NCI-H82 (cell line): ENCODE measurements at regions not wholly inside any gene's neighbourhood (a gene's known extent, or its start where the extent isn't known, plus 50 kb on each side); places are given as distances from the start of the nearest gene placed in this dataset.

Experiments used
- DNase-seq: peaks from one replicate; lab custom pipeline; 2025; lab: John Stamatoyannopoulos, UW

- DNase-seq, result no peak
Observed at GRCh38 chr10:128528781-128529180, 402.6 kb upstream of the MKI67 start.

GRCh38 chr10:128529225-128529624 lies 403.0 kb upstream of the MKI67 start:
- DNase-seq, result no peak

- DNase-seq, result no peak
Observed at GRCh38 chr10:128530301-128530700, 404.1 kb upstream of the MKI67 start.

GRCh38 chr10:128530946-128531345 lies 404.7 kb upstream of the MKI67 start:
- no peak for DNase-seq

GRCh38 chr10:128534686-128535085 lies 408.5 kb upstream of the MKI67 start:
- no peak for DNase-seq

DNA sequence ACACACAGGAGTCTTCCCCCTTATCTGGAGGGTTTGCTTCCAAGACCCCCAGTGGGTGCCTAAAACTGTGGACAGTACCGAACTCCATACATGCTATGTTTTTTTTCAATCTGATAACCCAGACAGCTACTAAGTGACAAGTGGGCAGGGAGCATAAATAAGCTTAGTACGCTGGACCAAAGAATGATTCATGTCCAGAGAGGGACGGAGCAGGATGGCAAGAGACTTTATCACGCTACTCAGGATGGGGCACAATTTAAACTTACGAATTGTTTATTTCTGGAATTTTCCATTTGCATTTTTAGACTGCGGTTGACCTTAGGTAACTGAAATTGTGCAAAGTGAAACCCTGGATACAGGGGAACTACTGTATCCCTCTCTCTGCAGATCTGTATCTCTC lies 410.0 kb upstream of the MKI67 start:
- DNase-seq, result no peak

DNA sequence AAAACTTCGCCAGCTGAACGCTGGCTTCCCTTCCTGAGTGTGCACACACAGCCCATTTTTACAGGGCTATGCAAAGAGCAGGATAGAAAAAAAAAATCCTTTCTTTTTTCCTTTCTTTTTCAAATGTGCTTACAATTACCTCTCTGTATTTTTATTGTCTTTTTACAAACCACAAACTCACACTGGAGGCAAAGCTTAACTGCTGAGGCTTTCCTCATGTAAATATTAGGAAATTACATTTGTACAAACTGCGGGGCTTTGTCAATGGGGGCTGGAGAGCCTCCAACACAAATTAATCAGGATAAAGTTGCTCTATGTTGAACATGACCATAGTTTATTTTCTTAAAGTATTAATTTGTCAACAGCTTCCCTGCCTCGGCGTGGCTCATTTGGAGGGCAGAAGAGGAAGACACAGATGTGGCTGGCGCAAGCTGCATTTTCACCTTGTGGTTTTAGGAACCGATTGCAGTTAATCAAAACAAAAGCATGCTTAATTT lies 411.7 kb upstream of the MKI67 start:
- no peak for DNase-seq

DNA sequence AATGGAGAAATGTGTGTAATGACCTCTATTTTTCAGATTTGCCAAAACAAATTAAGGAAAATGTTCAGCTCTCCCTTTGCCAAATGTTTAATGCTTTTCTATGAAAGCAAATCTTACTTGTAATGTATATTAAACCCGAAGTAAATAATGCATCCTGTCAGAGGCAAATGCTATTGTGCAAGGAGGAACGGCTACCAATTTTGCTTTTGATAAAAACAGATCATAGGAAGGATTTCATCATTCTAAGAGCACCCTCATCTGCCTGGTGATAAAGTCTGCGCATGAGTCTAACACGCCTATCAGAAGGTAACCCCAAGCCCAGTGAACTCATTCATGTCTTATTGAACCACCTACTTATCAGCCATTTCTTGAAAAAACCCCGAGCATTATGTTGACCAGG lies 412.4 kb upstream of the MKI67 start:
- no peak for DNase-seq

- DNase-seq, result no peak
Observed at GRCh38 chr10:128539510-128540127, 413.4 kb upstream of the MKI67 start.

DNA sequence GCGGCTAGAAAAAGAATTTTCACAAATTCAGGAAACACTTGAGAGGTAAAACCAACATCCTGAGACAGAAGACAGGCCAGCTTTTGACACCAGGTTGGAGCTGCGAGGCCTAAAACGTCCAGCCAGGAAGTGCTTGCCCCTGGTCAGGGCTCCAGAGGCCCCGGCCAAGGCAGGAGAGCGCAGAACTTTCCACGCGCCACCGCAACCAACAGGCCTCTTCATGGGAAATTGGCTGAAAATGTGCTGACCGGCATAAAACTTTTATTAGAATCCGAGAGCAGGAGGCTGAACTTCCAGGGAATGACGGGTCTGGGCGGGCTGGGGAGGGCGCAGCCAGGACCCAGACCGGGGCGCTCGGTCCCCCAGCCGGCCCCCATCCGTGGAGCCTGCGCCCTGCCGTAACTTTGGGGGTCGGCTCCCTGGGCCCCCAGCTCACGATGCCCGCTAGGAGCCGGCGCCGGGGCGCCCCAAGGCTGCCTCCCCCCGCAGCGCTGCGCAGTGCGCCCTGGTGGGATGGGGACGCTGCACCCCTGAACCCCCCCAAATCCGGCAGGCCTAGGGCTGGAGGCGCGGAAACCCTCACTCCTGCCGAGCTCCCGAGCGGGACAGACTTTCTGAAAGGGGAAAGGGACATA lies 414.0 kb upstream of the MKI67 start:
- no peak for DNase-seq

GRCh38 chr10:128540781-128541761 lies 414.8 kb upstream of the MKI67 start:
- DNase-seq, result no peak

DNA sequence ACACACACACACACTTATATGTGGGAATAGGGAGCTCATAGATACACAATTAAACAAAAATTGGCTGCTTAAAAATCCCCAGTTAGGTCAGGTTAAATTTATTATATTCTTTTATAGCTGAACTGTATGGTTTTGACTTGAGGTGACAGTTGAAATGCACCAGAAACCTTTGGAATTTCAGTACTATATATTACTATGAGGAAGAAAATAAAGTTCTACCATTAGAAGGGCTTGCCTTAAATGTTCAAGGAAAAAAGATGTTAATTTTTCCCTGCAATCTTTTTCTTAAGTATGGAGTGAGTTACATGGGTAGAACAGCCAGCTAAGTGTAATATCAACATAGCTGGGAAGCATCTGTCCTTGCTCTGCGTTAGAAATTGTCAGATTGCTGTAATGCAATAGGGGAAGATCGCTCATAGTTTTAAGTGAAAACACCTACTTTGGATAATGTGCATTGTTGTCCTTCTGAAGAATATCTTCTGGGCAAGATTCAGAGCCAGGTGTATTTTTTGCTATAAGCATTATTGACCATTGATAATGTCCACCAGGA lies 415.8 kb upstream of the MKI67 start:
- DNase-seq, result no peak

DNA sequence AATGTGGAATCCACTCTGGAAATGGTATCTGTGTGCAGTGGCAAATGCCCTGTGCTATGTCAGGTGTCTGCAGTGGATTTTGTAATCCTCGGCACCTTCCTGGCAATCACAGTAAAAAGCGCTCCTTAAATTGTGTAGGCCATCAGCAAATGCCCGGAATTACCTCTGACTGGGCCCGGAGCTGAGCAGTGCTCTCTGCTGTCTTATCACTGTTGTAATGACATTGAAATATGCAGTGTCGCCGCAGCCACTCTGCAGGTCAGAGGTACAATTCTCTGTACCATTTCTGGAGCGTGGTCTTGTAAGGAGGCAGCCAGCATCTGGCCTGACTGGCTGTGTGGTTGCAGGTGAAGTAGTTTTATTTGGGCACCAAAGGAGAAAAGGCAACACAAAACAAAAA lies 416.4 kb upstream of the MKI67 start:
- DNase-seq, result no peak

DNA sequence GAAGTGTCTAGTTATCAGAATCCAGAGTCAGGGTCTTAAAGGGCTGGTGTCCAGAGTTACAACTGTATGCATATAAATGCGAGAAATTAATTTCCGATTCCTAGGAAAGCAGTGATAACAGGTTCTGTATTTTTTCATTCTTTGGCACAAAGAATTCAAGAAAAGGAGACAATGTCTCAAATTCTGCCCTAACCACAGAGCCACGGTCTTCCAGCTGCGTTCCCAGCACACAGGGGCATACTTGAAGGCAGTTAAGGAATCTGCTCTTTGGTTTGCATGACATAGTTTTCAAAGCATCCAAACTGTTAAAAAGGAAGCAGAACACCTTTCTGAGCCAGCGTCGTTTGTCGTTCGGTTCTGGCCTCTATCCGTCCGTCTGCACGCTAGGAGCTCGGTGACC lies 416.9 kb upstream of the MKI67 start:
- no peak for DNase-seq

DNA sequence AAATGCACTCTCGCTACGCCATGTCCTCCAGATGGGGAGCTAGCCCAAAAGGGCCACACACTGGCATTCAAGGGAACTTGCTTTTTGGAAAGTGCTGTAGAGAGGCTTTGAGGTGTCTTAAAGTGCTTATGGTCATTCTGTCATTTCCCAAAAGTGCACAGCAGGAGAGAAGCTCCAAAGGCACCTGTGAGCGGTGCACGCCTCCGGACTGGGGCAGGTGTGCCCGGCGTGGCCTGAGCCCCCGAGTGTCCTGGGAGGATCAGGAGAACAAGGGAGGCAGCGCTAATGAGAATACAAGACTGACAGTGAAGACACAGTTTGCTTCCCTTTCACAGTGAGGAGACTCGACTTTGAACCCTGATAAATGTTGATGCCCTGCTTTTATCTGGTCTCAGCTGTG lies 419.0 kb upstream of the MKI67 start:
- DNase-seq, result no peak

- DNase-seq, result no peak
Observed at GRCh38 chr10:128546651-128547165, 420.5 kb upstream of the MKI67 start.

- no peak for DNase-seq
Observed at GRCh38 chr10:128549101-128549608, 422.9 kb upstream of the MKI67 start.

DNA sequence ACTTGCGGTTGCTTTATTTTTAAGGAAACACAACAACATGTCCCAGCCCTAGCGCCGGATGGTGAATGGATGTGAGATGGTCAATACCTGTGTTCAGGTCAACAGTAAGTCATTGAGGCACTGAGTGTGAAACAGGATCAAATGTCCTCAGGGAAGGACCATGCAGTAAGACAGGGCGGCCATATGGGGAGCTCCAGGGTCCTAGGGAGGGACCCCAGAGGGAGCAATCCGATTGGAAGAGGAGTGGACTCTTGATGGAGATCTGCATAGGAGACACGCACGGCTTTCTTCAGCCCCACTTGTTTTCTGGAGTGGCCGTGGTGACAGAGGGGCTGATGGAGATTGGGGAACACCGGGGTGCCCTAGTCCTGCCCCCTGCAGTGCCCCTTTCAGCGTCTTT lies 423.8 kb upstream of the MKI67 start:
- no peak for DNase-seq

- DNase-seq, result no peak
Observed at GRCh38 chr10:128551475-128551874, 425.3 kb upstream of the MKI67 start.

DNA sequence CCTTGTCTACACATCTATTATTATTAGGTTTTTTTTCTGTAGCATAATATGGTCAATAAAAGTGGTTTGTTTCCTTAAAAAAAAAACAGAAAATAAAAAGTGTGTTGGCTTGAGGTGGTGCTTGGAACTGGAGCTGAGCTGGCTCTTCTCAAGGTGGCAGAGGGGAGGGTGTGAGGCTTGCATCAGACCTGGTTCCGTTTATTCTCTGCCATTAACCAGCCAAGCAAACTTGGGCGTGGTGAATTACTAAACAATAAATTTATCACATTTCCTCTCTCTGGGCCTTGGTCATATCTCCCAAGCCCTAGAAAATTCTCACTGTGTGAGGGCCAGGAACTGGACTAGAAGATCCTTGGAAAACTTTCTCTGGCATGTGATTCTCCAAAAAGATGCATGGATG lies 427.5 kb upstream of the MKI67 start:
- DNase-seq, result no peak

- DNase-seq, result no peak
Observed at GRCh38 chr10:128556182-128557110, 430.2 kb upstream of the MKI67 start.
